ENCODE measurements at regions not wholly inside any gene's neighbourhood (a gene's known extent, or its start where the extent isn't known, plus 50 kb on each side); places are given as distances from the start of the nearest gene placed in this dataset.
"Not testable (repeated sequence)": the region's sequence is repeated elsewhere in the genome, so short reads cannot be mapped to it uniquely, and the experiment has no call there.

DNA sequence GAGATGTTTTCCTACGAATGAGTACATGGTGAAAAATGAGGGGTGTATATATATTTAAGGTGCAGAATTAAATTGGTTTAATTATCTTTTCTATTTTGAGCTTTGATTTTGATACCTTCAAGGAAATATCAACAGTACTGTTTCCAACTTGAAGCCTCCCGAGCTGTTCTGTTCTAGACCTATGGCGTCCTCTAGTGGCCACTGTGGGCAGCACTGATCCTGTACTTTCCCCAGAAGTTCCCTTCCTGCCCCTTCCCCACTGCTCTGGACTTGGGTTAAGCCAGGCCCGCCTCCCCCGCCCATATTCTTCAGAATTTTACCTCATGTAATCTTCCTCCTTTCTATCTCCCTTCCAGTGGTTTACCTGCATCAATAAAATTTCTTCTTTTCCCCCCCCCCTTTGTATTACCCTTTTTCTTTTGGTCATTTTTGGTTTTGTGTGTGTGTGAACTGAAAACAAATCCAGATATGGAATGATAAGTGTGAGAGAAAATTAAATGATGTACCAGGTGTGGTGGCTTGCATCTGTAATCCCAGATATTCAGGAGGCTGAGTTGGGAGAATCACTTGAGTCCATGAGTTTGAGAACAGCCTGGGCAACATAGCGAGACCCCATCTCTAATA is 1643.5 kb downstream of the TP53TG3F start:
- FAIRE-seq, result no peak

DNA sequence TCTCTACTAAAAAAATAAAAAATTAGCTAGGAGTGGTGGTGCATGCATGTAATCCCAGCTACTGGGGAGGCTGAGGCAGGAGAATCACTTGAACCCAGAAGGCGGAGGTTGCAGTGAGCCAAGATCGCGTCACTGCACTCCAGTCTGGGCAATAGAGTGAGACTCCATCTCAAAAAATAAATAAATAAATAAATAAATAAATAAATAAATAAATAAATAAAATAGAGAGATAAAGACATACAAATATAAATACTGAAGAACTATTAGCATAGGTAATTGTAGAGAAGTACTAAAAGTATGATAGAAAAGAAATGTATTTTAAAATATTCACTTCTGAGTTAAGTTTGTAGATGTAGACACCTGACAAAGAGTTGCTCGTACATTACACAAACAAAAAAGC is 1652.4 kb downstream of the TP53TG3F start:
- FAIRE-seq, result not testable (repeated sequence)

DNA sequence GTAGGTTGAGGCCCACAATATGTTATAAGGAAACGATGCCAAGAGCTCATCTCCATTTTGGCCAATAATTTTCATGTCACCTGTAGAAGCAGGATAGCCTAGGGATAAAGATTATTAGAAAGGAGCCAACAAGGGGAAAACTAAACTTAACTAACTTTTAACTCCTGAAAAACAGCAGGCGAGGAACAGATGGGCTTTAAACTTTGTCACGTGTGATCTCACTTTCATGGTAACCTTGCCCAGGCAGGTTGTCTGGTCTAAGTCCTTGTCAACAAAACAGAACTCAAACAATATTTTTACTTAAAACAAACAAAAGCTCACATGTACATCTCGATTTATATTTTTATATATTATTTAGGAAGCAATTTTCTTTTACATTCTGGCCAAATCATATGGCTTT is 1672.0 kb downstream of the TP53TG3F start:
- no peak for FAIRE-seq

GRCh38 chr16:35134471-35134870 is 1675.1 kb downstream of the TP53TG3F start:
- FAIRE-seq, result no peak

DNA sequence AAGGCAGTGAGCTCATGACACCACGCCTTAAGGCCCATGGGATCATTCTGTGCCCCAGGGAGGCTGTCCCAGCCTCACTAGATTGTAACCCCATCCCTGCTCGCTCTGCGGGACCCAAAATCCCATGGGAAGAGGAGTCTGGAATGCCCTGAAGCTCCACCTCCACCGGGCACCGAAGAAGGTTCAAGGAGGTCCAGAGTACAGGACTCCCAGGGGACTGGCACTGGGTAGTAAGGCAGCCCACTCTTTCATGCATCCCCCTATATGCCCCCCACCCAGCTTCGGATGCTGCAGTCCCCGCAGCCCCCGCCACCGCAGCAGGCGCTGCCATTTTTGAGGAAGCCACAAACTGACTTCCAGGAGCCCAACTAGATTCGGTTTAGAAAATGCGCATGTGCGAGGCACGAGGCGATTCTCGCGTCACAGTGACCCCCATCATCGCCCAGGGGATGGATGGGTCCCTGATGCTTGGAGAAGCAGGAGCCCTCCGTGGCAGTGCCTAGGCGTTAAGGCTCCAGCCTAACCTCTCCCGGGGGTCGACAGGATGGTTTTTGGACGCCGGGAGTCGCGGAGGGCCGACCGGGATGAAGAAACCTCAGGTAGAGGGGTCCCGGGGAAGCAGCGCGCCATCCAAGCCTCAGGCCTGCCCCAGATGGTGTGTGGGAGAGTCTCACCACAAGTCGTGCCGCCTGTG is 1681.0 kb downstream of the TP53TG3F start:
- no peak for FAIRE-seq

- no peak for FAIRE-seq
These were observed 1681.9 kb downstream of the TP53TG3F start for GRCh38 chr16:35141303-35141702.

- FAIRE-seq, result no peak
These were observed 1682.9 kb downstream of the TP53TG3F start for GRCh38 chr16:35142147-35142808.

DNA sequence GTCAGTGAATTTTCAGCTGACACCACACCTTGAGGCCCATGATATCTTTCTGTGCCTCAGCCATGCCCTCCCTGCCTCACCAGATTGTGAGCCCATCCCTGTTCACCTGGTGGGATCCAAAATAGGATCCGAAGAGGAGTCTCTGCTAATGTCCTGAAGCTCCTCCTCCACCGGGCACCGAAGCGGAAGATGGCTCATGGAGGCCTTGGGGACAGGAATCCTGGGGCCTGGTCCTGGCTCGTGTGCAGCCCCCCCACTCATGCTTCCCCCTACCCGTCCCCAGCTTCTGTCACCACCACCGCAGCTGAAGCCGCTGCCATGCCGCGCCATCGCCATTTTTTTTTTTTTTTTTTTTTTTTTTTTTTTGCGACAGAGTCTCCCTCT is 1683.4 kb downstream of the TP53TG3F start:
- FAIRE-seq, result no peak

DNA sequence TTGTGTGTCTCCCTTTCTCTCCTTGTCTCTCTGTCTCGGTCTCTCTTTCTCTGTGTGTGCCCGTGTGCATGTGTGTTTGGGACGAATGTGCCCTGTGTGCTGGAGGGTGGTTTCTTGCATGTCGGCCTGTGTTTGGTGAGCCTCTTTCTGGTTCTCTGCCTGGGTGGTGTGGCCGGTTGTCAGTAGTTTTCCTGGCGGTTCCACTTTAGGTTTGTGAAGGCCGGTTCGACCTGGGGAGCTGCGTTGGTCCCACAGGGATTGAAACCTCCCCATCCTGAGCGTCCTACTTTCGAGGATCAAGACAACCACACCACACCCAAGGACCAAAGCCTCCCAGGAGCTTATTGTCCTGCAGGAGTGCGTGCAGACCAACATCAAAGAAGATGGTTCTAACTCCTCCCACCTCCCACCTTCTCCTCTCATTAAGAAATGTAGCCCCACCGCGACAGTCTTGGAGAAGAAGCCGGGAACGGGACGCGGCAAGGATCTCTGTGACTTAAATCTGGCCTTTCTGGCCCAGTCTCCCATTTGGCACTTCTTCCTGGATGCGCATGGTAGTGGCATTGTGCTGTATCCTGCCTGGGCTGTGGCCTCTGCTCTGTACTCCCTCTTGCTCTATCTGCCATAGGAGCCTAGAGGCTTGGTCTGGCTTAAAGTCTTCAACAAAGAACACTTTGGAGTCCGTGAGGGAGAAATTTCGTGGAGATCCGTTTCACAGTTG is 1685.0 kb downstream of the TP53TG3F start:
- FAIRE-seq, result no peak

GRCh38 chr16:35146031-35146710 is 1686.8 kb downstream of the TP53TG3F start:
- FAIRE-seq, result no peak

- no peak for FAIRE-seq
These were observed 1687.5 kb downstream of the TP53TG3F start for GRCh38 chr16:35146723-35147458.

DNA sequence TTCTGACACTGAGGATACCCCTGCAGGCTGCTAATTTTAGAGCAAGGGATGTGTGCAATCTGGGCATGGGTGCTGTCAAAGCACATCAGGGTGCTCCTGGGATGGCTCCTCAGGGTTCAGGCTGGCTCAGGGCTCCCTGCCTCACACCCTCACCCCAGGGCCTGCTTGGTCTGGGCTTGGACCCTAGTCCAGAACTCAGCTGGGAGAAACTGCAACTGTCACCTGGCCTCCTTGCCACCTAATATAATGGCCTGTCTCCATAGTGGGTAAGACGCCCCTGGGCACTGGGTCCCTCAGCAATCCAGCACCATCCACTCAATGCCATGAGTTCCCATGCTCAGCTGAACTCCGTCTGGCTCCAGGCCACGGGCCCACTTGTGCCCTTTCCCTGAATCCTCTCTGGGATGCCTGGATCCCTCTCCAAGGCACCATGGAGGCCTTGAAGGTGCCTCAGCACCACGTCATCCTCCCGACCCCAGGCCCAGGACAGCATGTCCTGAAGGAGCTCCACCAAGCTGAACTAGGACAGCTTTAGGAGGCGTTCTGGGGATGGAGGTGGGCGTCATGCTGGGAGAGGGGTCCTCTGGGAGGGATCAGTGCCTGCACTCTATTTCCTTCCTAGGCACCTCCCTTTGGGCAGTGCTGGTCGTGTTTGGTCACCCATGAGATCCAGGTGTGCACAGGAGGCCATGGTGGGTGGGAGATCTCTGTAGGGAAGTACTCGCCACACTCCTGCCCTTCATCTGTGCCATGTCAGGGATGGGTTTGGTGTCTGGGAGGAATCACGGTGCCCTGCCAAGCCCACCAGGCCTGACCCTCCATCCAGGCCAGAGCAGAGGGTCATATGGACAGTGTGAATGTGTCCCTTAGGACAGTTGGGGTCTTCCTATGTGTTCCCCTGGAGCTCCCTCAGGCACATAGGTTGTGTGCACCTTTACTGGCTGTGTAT is 1688.4 kb downstream of the TP53TG3F start:
- no peak for FAIRE-seq

- no peak for FAIRE-seq
These were observed 1689.3 kb downstream of the TP53TG3F start for GRCh38 chr16:35148748-35149147.

DNA sequence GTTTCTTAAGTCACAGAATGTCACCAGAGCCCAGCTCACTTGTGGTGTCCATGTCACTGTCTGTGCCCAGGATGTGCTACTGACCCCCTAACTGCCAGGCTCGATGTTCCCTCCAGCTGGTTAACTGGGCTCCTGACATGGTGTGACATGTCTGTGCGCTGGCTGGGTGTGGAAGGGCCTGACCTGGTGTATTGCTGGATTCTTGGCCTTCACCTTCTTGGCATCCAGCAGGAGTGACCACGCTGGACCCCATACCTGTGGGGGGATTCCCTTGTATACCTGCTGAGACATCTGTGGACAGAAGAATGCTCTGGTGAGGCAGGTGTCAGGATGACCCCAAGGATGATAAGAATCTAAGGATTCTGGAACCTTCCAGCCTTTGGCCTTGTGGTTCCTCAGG is 1690.1 kb downstream of the TP53TG3F start:
- no peak for FAIRE-seq

GRCh38 chr16:35150805-35151312 is 1691.4 kb downstream of the TP53TG3F start:
- FAIRE-seq, result no peak

- no peak for FAIRE-seq
These were observed 1692.7 kb downstream of the TP53TG3F start for GRCh38 chr16:35152067-35152627.

- FAIRE-seq, result no peak
These were observed 1695.2 kb downstream of the TP53TG3F start for GRCh38 chr16:35154627-35155026.

DNA sequence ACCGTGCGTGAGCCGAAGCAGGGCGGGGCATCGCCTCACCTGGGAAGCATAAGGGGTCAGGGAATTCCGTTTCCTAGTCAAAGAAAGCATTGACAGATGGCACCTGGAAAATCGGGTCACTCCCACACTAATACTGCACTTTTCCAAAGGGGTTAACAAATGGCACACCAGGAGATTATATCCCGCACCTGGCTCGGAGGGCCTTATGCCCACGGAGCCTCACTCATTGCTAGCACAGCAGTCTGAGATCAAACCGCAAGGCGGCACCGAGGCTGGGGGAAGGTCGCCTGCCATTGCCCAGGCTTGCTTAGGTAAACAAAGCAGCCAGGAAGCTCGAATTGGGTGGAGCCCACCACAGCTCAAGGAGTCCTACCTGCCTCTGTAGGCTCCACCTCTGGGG is 1698.1 kb downstream of the TP53TG3F start:
- not testable (repeated sequence) for FAIRE-seq

- FAIRE-seq, result not testable (repeated sequence)
These were observed 1709.9 kb downstream of the TP53TG3F start for GRCh38 chr16:35169324-35169723.

- FAIRE-seq, result not testable (repeated sequence)
These were observed 1710.6 kb downstream of the TP53TG3F start for GRCh38 chr16:35170061-35170460.
